Cardiac fibroblast (primary cell): ENCODE measurements at regions not wholly inside any gene's neighbourhood (a gene's known extent, or its start where the extent isn't known, plus 50 kb on each side); places are given as distances from the start of the nearest gene placed in this dataset.
A peak's percentile ranks its signal among the peaks of the same experiment; 100 is the strongest.

Source experiments
- DNase-seq, 2 donors: peaks; one replicate each; pipeline versions ENCODE4 v3.0.0 to v3.0.0-alpha.2; 2010; ENCODE audit warnings: low read depth in 2 of 2
- H3K4me3 ChIP-seq, 2 donors: replicated peaks in 1 of 2; 1 replicate in 1 of 2; 2 replicates in 1 of 2; pipeline ENCODE4 v1.5.1; 2011; ENCODE audit warnings: low read depth in 2 of 2, low read length in 2 of 2, mild to moderate bottlenecking in 2 of 2, moderate library complexity in 1 of 2
- CTCF ChIP-seq: IDR thresholded peaks from one replicate; pipeline ENCODE4 v1.5.1; 2011; ENCODE audit warnings: low read depth, mild to moderate bottlenecking, low read length, inconsistent platforms

- DNase-seq = no peak
Measured at GRCh38 chr6:25174678-25175077, 104.5 kb upstream of the CARMIL1 start.

GRCh38 chr6:25175196-25175595 lies 104.0 kb upstream of the CARMIL1 start:
- no peak overlapping the region for H3K4me3 ChIP-seq
- DNase-seq = peak; percentile 58 to 76
- no peak for TF ChIP-seq CTCF

More at GRCh38 chr6:25174678-25175077, 104.5 kb upstream of the CARMIL1 start:
- TF ChIP-seq CTCF = no peak
- no peak overlapping the region for H3K4me3 ChIP-seq

- H3K4me3 ChIP-seq = no peak overlapping the region
- no peak for DNase-seq
- TF ChIP-seq CTCF = no peak
Measured at GRCh38 chr6:25175681-25176080, 103.5 kb upstream of the CARMIL1 start.

DNA sequence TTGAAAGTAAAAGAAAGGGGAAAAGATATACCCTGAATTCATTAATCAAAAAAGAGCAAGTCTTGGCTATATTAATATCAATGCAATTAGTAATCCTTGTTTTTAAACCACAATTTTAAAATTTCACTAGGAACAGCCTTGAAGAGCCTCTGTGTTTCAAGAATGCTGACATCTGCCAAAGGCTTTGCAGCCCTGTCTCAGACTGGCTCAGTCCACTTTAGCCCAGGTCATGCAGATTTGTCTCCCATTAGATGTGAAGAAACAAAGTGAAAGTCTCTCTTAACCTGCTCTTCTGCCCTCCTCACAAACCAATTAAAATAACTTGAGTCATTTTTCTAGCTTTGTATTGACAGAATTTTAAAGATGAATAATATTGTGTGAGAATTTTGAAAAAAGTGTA lies 102.7 kb upstream of the CARMIL1 start:
- no peak overlapping the region for H3K4me3 ChIP-seq
- DNase-seq = no peak
- no peak for TF ChIP-seq CTCF

DNA sequence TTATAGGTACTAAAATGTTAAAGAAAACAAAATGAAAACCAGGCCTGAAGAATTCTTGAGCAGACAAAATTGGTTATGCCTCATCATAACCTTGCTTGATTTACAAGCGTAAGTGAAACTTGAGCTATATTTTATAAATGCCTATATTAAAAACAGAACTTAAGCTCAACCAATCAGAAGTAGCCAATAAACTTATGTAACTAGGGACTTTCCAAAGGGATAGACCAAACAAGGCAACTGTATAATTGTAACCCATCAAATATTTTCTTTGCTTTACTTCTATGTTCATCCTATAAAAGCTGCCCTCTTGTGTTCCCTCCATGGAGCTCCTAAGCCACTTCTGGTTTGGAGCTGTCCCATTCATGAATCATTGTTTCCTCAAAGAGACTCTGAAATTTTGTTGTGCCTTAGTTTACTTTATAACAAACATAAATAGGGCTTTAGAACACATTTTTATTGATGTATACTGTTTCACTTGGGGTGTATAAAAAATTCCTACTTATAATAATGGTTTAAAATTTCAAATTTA lies 101.6 kb upstream of the CARMIL1 start:
- no peak for TF ChIP-seq CTCF
- DNase-seq = no peak
- no peak overlapping the region for H3K4me3 ChIP-seq

DNA sequence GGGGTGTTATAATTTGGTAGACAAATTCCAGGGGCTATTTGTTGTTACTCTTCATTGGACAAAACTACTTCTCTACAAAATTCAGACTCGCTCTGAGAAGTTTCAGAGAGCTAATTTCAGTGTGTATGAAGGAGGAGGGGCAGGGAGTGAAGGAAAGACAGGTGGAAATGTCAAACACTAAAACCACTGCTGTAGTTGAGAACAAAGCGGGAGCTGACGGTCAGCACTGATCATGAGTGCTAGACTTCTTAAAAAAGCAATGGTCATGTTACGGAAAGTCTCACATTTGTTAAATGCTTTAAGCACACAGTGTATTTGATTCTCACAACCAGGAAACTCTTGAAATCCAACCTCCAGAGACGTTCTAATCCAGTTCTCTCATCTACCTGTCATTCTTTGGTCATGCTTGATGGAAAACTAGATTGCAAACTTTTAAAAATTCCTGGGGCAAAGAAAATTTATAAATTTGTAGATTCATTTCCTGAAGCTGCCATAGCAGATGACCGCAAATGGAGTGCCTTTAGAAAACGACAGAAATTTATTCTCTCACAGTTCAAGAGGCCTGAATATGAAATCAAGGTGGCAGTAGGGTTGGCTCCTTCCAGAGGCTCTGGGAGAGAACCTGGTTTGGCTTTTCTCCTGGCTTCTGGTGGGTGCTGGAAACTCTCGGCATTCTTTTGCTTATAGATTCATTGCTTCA lies 100.7 kb upstream of the CARMIL1 start:
- no peak for TF ChIP-seq CTCF
- no peak overlapping the region for H3K4me3 ChIP-seq
- no peak for DNase-seq
